NOMO-1 treated with dmso at 0.1 percent for 144 hours (cell line): ENCODE measurements at regions not wholly inside any gene's neighbourhood (a gene's known extent, or its start where the extent isn't known, plus 50 kb on each side); places are given as distances from the start of the nearest gene placed in this dataset.

Experiments used
- DNase-seq: peaks from one replicate; lab custom pipeline; 2025; ENCODE audit not compliant: unreplicated experiment; lab: John Stamatoyannopoulos, UW

DNA sequence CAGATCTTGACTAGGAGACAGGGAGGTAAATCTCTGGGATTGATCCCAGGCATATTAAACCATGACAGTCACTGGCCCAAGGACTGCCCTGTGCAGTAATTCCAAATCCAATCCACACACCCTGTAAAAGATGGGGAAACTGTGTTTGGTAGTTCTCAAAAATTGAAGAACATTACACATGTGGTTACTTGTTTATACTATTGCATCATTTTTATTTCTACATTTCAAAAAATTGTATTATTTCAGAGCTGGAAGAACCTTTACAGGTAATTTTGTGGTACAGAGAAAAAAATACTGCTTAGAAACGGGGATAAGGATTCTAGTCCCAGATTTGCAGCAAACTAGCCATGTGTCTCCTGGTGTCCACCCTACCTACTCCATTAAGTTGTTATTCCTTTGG lies 400.5 kb downstream of the LRIG3 start:
- DNase-seq, result no peak

DNA sequence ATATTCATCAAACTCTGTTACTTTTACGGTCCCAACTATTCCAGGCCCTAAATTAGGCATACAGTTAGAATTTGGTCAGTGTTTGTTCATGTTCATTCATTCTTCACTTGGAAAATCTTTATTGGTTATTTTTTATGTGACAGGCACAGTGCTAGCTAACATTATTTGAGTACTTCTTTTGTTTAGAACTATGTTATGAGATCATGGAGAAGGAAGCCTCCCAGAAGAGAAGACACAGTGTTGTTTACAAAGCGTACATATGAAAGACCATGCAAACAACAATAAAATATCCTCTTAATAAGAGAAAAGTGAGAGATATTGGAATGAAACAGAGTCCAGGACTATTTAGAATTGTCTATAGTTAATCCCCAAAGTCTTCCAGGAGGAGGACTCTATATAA lies 399.2 kb downstream of the LRIG3 start:
- no peak for DNase-seq

DNA sequence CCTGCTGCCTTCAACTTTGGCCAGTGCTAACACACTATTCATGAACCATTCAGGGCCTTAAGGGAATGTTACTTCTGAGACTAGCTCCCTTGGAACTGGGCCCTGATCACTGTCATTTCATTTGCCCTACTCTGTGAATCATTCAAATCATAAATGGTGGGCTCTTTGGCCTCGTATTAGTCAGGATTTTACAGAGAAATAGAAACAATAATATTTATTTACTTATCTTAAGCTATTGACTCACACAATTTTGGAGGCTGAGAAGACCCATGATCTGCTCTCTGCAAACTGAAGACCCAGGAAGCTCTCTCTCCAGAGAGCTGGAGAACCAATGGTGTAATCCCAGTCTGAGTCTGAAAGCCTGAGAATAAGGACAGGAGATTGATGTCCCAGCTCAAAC lies 398.5 kb downstream of the LRIG3 start:
- no peak for DNase-seq

DNA sequence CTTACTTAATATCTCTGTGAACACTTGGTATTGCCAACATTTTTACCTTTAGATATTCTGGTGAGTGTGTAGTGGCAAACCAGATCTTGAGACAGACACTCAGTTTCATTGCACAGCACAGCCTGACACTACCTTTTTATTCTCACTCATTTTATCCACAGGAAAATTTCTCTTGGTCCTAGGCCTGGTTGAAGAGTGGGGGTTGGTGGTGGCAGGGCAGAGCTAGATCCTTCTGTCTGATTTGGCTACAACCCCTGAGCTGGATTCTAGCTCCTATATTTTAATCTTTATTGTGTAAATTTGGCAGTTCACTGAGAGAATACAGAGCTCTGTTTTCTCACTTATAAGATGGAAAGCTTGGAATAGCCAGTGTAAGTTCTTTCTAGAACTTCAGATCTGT lies 396.9 kb downstream of the LRIG3 start:
- no peak for DNase-seq

DNA sequence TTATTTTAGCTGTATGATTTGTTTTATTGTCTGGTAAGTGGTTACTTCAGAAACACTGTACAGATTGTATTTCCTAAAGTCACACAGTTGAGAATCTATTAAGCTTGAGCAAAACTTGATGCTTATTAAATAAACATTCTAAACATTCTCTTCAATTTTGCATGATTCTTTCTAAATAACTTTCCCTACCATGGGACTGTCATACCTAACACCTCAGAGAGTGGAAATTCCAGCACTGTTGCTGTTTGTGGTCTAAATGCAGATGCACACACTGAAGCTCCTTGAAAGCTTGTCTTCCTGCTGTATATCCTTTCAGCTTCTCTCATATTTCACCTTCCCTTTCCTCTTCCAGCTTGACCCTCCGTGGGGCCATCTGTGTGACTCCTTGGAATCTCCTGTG lies 392.0 kb downstream of the LRIG3 start:
- DNase-seq, result no peak

DNA sequence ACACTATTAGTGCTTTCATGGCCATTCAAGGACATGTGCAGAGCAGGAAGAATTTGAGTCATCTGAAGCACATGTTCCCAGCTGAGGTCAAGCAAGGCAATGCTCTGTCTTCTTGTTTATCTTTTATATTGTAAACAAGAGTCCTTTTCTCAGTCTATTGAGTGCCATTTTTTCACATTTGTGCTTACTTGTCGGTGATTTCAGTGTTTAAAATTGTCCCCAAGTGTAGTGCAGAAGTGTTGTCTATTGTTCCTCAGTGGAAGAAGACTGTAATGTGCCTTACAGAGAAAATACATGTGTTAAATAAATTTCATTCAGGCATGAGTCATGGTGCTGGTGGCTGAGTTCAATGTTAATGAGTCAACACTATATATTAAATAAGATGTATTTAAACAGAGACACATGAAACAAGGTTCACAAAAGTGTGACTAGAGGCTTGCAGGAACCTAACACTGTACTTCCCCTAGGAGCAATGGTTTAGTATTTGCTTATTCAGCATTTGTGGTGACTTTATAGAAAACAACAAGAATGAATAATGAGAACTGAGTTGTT lies 391.1 kb downstream of the LRIG3 start:
- no peak for DNase-seq

DNA sequence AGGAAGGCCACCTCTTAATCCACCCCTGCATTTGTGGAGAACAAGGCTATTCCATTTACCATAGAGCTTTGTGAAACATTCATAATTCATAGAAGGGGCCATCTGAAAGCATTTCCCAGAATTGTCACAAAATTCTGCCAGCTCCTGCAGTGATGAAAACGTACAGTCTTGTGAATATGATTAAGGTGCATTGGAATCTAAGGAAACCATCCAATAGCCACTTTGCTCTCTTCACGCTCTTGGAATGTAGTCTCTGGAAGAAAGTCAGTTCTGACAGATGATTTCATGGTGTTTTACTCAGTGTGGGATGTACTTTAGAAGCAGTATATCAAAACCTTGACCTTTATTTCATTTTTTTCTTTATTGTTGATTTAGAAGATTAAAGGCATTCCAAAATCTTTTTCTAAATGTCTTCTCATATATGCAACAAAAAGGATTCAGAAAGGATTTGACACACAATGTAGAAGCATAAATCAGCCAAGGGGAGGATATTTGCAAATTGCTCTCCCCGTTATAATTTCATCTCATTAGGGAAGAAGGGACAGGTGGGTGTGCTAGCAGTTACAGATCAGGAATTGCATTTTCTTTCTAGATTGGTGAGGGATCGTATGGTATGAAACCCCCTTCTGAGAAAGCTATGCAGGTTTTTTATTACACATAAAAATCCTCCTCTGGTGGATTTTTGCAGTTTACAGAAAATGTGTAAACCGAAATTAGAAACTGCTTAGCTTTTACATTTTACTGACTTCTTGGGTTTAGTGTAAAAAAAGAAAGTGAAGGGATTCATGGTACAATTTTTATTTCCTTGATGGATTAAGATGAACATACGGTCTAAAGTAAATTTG lies 390.2 kb downstream of the LRIG3 start:
- DNase-seq, result no peak

DNA sequence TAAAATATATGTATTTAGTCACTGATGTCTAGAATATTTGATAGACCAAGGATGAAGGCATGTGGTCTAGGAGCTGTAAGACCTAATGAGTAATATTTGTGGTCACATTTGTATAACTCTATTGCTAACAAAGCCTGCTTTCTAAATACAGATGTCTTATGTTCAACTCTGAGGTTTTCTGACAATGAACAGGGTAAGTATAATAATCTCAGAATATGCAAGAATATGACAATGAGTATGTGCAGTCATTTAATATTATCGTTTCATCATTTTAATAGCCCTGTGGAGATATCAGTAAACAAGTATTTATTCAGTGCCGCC lies 389.6 kb downstream of the LRIG3 start:
- DNase-seq, result no peak

DNA sequence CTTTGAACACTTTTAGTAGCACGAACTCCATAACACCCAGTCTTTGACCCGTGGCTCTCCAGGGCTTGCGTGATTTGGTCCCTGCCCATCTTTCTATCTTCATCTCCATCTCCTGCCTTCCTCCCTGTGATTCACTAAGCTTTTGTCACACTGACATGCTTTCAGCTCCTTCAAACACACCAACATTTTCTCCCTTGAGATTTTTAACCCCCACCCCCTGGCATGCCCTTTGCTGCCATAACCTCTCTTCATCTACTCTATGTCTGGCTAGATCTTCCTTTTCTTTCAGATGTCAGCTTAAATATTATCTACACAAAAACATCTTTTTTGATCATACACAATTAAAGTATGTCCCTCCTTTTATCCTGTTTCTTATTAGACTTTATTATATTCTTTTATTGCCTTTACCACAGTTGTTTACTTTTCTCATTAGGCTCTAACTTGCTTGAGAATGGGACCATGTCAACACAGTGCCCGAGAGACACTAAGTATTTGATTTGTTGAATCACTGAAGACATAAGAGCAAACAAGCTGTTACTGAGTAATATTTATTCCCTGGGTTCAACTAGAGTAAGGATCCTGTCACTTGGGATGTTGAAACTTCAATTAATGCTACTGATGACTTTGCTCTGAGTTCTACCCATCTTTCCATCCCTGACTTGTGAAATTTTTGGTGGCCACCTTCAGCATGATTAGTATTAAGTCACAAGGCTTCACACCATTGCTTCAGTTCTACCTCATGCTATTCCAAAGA lies 387.3 kb downstream of the LRIG3 start:
- no peak for DNase-seq

DNA sequence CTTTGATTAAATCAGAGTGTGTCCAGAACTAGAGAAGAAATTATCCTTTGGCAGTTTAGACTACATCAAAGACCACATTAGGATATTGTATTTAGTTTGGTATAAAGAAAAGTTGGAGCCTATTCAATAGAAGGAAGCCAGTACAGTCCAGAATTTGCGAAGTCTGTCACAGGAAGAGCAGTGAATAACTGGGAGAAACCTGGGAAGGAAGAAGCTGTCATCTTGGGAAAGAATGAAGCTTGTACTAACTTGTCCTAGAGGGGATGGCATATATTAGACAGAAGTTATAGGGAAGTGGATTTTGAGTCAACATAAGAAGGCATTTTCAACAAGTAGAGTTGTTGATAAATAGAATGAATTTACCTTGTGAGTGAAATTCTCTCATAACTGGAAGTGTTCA lies 386.7 kb downstream of the LRIG3 start:
- no peak for DNase-seq

DNA sequence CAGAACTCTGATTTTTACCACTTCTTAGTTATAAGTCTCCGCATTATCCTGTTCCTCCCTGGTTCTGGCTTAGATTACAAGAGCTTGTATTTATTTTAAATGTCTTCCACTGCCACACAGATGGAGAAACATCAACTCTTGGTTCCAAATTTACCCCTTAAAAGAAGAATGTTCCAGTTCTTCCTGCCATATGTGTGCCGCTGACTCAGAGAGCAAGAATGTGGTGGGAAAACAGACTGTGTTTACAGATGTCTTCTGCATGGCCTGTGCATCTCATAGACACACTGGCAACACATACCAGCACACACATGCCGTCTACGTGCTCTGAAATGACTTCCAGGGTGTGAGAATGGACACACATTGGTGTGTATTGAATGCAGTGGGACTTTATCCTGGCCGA lies 383.0 kb downstream of the LRIG3 start:
- DNase-seq, result no peak

DNA sequence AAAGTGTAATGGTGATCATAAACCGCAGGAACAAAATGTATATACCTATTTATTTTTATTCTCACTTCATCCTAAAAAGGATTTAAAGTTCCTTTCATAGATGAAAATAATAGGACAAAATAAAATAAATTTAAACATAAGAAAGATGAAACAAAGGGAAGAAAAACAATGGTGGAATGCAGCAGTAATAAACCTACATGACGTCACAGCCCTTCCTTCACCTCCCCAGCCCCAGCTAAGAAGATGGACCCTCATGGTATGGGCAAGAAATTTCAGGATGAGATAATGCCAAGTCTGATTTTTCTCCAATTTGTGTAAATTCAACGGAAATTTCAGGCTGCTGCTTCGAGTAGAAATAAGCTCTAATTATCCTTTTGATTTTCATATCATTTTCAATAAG lies 381.0 kb downstream of the LRIG3 start:
- DNase-seq, result no peak

DNA sequence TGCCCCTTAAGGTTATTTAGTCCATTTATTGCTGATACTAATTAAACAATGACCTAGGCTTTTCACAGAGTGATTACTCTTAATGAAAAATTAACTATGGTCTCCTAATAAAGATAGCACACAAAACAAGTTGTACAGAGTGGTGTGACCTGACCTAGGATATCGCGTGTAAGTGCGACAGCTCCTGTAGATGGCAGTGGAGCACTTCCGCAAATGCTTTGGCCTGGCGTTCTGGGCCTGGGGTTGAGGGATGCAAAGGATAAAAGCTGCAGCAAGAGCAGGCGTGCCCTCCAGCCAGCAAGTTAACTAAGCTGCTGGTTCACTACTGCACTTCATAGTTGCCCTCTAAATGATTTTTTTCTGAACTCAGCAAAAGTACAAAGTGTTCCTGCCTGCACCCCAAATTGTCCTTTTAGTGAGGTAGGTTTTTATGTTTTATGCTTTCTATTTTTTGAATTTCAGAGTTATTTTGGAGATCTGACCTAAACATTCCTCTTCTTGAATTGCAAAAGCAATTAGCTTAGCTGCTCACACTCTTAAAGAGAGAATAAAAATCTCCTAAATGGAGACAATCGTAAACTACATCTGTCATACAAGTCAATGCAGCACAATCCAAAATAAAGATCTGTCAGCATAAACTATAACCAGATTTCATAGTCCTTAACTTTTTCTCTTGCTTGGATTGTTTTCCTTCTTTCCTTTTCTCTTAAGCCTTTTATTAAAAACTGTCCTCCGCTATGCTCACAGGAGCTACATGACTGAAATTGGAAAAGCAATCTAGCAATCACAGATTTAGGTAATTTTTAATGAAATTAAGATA lies 379.6 kb downstream of the LRIG3 start:
- peak; percentile 43 for DNase-seq

DNA sequence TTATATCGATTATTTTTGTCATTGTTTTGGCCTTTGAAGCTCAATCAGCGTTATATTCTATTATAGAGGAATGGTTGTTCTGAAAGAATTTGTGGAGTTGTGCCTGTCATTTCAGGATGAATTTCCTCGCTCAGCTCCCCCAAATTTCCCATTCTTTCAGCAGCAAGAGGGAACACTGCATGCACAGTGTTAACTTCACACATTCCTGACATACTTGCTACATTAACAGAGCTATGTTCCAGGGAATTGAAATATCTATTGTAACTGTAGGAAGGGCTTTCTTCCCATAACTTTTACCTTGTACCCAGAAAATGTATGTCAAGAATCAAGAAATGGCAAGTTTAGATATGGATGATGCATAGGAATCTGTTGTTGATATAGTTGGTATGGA lies 379.0 kb downstream of the LRIG3 start:
- no peak for DNase-seq

DNA sequence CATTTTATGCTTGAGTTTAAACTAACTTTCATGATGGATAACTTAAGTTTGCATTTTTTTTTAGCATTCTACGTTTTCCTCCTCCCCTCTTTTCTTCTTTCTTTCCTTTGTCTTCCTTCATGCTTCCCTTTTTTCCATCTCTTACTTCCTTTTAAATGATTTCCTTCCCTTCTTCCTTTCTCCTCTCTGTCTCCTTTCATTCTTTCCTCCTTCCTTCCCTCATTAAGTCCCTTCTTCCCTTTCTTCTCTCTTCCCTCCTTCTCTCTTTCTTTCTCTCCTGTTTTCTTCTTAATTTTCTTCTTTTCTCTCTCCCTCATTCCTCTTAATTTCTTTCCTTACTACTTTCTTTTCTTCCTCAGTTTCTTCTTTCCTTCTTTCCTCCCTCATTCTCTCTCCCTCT lies 376.0 kb downstream of the LRIG3 start:
- DNase-seq, result no peak

DNA sequence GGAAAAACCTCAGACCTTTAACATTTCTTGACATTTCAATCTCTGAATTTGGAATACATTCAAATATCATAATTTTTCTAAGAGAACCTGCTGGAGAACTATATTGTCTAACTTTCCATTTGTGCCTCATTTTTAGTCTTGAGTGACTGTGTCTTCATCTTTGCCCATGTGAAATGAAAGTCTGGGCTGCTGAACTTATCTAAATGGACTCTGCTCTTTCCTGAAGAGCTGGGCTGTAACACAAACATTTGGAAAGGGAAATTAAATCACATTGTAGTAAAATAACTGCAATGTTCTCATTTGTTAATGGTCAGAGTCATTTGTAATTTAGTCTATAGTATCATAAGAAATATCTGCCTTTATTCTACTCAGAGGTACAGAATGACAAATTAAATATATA lies 373.1 kb downstream of the LRIG3 start:
- no peak for DNase-seq

DNA sequence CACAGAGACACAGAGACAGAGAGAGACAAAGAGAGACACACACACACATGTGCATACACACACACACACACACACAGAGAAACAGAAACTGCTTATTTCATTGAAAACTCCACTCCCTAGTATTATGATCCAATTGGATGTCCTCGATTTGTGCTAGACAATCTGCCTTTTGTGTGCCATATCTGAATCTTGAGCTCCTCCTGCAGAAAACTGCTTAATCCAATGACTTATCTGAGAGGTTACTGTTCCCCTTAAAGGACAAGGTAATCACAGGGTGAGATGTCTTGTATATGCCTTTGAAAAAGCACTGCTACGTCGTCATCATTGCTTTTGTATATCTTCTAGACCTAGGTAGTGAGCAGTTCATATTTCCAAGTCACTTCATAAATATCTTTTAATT lies 371.5 kb downstream of the LRIG3 start:
- DNase-seq, result no peak

DNA sequence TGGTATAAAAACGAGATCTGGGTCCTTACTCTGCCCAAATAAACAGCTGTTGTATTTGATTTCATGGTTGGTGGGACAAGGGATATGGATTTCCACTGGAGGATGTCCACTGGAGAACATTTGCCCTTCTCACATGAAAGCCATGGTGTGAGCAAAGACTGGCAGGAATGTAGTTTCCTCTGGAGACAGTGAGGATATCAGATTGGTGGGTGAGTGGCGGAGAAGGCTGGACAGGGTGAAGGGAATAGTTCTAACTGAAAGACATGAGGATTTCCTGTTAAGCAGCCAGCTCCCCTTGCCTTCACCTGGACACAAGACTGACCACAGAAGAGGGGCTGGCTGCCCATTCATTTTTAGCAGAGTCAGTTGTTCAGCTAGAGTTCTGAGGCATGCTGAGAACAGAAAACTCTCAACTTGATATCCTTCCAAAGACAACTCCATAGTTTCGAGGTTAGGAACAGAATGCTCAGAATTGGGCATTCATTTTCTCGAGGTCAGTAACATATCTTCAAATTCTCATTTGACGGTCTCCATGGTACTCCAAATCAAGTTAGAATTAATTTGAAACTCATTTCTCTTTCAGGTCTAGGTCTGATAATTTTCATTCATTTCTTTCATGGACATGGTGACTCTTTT lies 365.7 kb downstream of the LRIG3 start:
- DNase-seq, result no peak

DNA sequence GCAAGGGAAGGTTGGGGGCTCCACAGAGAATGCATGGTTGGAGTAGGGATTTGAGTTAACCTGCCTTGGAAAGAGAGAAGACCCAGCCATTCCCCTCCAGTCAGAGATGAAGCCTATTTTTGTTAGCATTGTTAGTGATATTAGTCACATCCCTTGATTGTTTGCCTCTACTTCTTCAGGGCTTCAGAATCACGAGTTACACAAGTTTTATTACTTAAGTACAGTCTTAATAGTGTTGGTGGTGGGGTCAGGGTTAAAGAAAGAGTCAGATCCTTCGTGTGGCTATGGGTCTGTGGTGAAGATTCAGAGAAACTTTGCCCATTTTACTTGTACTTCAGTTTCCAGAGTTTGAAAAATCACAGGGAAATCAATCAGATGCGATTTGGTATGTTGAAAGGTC lies 363.1 kb downstream of the LRIG3 start:
- DNase-seq, result no peak

DNA sequence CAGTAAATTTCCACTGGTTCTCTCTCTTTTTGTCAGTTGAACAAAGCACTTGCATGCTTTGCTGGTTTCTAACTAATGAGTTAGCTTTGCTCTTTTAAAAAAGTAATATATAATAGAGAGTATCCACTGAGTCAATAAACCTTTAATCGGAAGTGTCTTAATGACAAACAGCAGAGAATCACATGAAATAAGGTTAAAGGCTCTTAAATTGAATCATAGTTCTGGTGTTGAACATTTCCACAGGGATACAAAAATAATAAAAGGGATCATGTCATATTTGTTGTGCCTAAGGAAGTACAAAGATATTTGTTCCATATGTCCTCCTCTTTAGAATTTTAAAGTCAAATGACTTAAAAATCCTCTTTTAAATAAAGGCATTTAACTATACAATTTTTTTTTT lies 362.6 kb downstream of the LRIG3 start:
- DNase-seq, result no peak

DNA sequence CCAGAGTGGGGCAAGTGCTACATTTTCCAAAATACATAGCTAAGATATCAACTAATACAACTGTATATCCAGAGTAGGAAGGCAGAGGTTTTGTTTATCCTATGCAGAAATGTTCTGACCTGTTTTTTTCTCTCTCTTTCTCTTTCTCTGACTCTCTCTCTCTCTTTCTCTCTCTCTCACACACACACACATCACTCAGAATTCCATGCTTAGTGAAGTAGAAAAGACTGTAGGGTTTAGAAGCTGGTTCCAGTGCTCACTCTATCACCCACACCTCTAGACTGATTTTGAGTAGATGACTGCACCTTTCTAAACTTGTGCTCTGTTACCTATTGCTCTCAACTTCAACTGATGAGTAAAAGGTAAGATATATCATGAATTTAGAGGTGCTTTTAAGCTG lies 356.7 kb downstream of the LRIG3 start:
- DNase-seq, result no peak
